Mesothelial cell of epicardium (in vitro differentiated cells): ENCODE measurements at regions not wholly inside any gene's neighbourhood (a gene's known extent, or its start where the extent isn't known, plus 50 kb on each side); places are given as distances from the start of the nearest gene placed in this dataset.
"Not testable (repeated sequence)": the region's sequence is repeated elsewhere in the genome, so short reads cannot be mapped to it uniquely, and the experiment has no call there.

Experiments used
- DNase-seq, 2 experiments: peaks; one replicate each; pipeline ENCODE4 v3.0.0; 2021; ENCODE audit warnings: low spot score in 2 of 2; ENCODE audit not compliant: unreplicated experiment in 2 of 2
- H3K27ac Mint-ChIP-seq: 2 replicates; pipeline ENCODE4 v1.8.0; 2021; ENCODE audit warnings: mixed read lengths
- H3K27me3 Mint-ChIP-seq: 2 replicates; pipeline ENCODE4 v1.8.0; 2021; ENCODE audit warnings: low read depth, mixed read lengths
- H3K36me3 Mint-ChIP-seq: 2 replicates; pipeline ENCODE4 v1.8.0; 2021; ENCODE audit warnings: mixed read lengths
- H3K4me1 Mint-ChIP-seq: 2 replicates; pipeline ENCODE4 v1.8.0; 2021; ENCODE audit warnings: mixed read lengths
- H3K4me3 Mint-ChIP-seq: 2 replicates; pipeline ENCODE4 v1.8.0; 2021; ENCODE audit warnings: mild to moderate bottlenecking, moderate library complexity, mixed read lengths
- H3K9me3 Mint-ChIP-seq: 2 replicates; pipeline ENCODE4 v1.8.0; 2021; ENCODE audit warnings: mixed read lengths
- CTCF ChIP-seq: fragments of 200-600 bp; sonication (generic); IDR thresholded peaks from one replicate; pipeline ENCODE4 v1.5.0; 2021; ENCODE audit warnings: antibody characterized with exemption; ENCODE audit not compliant: unreplicated experiment

DNA sequence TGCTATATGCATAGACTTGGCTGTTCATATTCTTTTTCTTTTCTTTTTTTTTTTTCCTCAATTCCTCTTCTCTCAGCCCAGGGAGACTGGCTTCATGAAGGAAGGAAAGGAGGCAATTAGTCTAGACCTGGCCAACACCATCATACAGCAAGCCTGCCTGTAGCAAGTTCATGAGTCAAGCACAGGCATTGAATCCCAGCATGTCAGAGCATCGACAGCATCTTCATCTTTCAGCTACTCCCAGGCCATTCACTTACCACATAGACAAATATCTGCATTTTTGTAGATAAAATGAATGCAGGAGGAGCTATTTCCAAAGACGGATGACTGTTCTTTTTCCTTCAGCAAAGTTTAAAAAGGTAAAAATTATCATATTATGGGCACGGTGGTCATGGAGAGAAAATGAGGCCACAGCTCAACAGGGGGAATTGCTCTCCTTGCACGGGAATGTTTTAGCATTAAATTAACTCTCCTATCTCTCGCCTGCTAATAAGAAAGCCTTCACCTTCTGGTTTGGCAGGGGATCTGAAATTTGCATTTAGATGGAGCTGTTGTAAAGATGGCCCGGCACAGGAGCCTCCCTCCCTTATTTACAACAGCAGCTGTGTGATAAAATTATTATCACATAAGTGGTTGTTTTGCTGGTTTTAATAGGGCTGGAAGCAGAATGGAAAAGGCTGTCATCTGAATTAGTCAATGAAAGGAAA is 626.5 kb upstream of the AUTS2 start:
- DNase-seq: no peak
- H3K4me3 Mint-ChIP-seq: no peak overlapping the region
- TF ChIP-seq CTCF: no peak

DNA sequence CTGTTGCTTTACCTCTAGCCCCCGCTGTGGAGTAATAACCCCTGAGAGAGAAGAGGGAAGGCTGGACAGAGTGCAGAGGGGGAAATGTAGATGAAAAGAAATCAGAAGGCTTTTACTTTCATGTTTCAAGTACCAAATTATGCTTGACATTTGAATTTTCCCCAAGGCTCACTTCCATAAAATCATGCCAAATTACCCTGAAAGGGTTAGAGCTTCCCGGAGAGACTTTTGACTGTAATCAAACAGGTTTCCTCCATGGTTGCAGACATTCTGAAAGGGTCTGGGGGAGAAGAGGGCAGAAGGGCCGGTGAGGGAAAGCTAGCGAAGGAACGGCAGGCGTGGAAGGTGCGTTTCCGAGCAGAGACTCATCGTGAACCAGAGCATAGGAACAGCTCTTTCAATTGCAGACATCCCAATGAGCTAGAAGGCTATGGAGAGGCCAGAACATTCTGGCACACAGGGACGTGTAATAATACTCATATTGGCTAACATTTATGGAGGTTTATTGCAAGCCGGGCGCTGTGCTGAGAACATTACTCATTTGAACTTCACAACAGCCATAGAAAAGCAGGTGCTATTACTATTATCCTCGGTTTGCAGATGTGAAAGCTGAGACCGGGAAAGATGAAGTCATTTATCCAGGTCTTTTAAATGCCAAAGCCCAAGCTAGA is 620.8 kb upstream of the AUTS2 start:
- DNase-seq: no peak
- no peaks in the 10 kb centered on the region for H3K36me3 Mint-ChIP-seq
- peaks cover 4% of the 10 kb centered on the region for H3K9me3 Mint-ChIP-seq
- TF ChIP-seq CTCF: no peak
- H3K27me3 Mint-ChIP-seq: peaks cover 1% of the 10 kb centered on the region
- H3K4me3 Mint-ChIP-seq: no peak overlapping the region
- H3K27ac Mint-ChIP-seq: peak overlapping the region; percentile 10
- peaks cover 19% of the 10 kb centered on the region for H3K4me1 Mint-ChIP-seq

More for the DNA sequence above, 626.5 kb upstream of the AUTS2 start:
- Mint-ChIP-seq H3K36me3 (no peaks in the 10 kb centered on the region), H3K27me3 (peaks cover 1% of the 10 kb centered on the region), H3K27ac (no peak overlapping the region), H3K9me3 (no peaks in the 10 kb centered on the region), H3K4me1 (peaks cover 2% of the 10 kb centered on the region)

DNA sequence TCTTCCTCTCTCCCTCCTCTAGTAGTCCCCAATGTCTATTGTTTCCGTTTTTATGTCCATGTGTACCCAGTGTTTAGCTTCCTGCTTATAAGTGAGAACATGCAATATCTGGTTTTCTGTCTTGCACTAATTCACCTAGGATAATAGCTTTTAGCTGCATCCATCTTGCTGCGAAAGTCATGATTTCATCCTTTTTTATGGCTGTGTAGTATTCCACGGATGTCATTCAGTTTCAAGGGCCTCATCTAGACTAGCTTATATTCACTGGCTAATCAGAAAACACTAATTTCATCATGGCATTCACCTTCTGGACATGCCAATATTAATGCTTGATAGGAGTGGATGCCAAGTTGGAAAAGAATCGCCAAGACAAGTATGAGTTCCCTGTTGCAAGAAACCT is 619.6 kb upstream of the AUTS2 start:
- Mint-ChIP-seq H3K4me1 (peaks cover 19% of the 10 kb centered on the region), H3K27me3 (no peaks in the 10 kb centered on the region), H3K27ac (no peak overlapping the region), H3K4me3 (no peak overlapping the region), H3K9me3 (peaks cover 4% of the 10 kb centered on the region), H3K36me3 (no peaks in the 10 kb centered on the region)
- TF ChIP-seq CTCF: no peak
- DNase-seq: no peak

DNA sequence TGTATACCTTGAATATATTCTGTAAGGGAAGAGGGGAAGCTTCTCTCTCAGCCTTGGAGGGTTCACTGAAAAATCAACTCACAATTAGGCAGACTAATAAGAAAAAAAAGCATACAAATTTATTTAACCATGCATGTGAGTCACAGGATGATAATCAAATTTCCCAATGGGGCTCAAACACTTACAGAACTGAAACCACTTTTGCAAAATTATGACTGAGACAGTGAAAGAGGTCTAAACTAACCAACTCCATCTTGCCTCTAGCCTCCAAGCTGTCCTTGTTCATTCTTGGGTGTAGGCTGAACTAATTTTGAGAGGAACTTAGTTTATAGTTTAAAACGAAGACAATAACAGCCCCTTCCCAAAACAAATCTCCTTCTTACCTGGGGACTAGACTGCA is 618.3 kb upstream of the AUTS2 start:
- H3K9me3 Mint-ChIP-seq: peaks cover 4% of the 10 kb centered on the region
- no peaks in the 10 kb centered on the region for H3K36me3 Mint-ChIP-seq
- DNase-seq: no peak
- H3K4me3 Mint-ChIP-seq: no peak overlapping the region
- H3K4me1 Mint-ChIP-seq: peaks cover 19% of the 10 kb centered on the region
- H3K27me3 Mint-ChIP-seq: no peaks in the 10 kb centered on the region
- H3K27ac Mint-ChIP-seq: no peak overlapping the region
- no peak for TF ChIP-seq CTCF

- Mint-ChIP-seq H3K4me1 (peaks cover 19% of the 10 kb centered on the region), H3K27ac (peak overlapping the region; percentile 14)
- not testable (repeated sequence) for H3K9me3 Mint-ChIP-seq, H3K4me3 Mint-ChIP-seq, H3K36me3 Mint-ChIP-seq, DNase-seq, H3K27me3 Mint-ChIP-seq
These were observed 617.8 kb upstream of the AUTS2 start for GRCh38 chr7:68980432-68980831.

- TF ChIP-seq CTCF: no peak
- H3K36me3 Mint-ChIP-seq: no peaks in the 10 kb centered on the region
- peaks cover 27% of the 10 kb centered on the region for H3K9me3 Mint-ChIP-seq
- no peaks in the 10 kb centered on the region for H3K27me3 Mint-ChIP-seq
- no peak overlapping the region for H3K4me3 Mint-ChIP-seq
- no peak for DNase-seq
- H3K27ac Mint-ChIP-seq: no peak overlapping the region
- peaks cover 11% of the 10 kb centered on the region for H3K4me1 Mint-ChIP-seq
These were observed 614.0 kb upstream of the AUTS2 start for GRCh38 chr7:68984306-68984705.
